IMR-90 (cell line): ENCODE measurements at regions not wholly inside any gene's neighbourhood (a gene's known extent, or its start where the extent isn't known, plus 50 kb on each side); places are given as distances from the start of the nearest gene placed in this dataset.

Experiments
- ATAC-seq: fragments of 200-7000 bp; cut with Tn5 transposase; 2 replicates; pipeline ENCODE4 v1.9.1; 2020; ENCODE audit warnings: low read depth, mild to moderate bottlenecking, moderate library complexity
- BruUV-seq: library from RNA; stranded (reverse); fragments of 400-500 nt; replicated peaks from 2 replicates; lab custom pipeline; 2021; lab: Mats Ljungman, UMichigan
- CTCF ChIA-PET: fragments of 300-600 bp; formaldehyde crosslinking; extraction: SDS; loops from one replicate; lab custom pipeline; 2021; ENCODE audit warnings: antibody characterized with exemption; lab: Yijun Ruan, JAX
- POLR2A ChIA-PET: fragments of 300-600 bp; sonication (Branson Sonifier 250); formaldehyde crosslinking; loops from one replicate; lab custom pipeline; 2022; ENCODE audit warnings: antibody characterized with exemption; ENCODE audit not compliant: unreplicated experiment; lab: Charles Lee
- DNase-seq: peaks from one replicate; pipeline ENCODE4 v3.0.0; 2013
- H2AFZ ChIP-seq: replicated peaks from 2 replicates; pipeline ENCODE3; 2013; ENCODE audit warnings: low read length, mild to moderate bottlenecking; ENCODE audit not compliant: poor library complexity
- H2AK5ac ChIP-seq: 2 replicates; pipeline ENCODE4 v1.6.1; 2013; ENCODE audit warnings: low read depth, low read length, inconsistent platforms
- H2AK9ac ChIP-seq: replicated peaks from 2 replicates; pipeline ENCODE3; 2013; ENCODE audit warnings: mild to moderate bottlenecking, low read depth, low read length, moderate library complexity; ENCODE audit not compliant: poor library complexity
- H2BK120ac ChIP-seq: 2 replicates; pipeline ENCODE4 v1.6.1; 2013; ENCODE audit warnings: low read depth, low read length, inconsistent platforms
- H2BK15ac ChIP-seq: 3 replicates; pipeline ENCODE4 v1.6.1; 2013; ENCODE audit warnings: low read depth, low read length, inconsistent platforms
- H2BK20ac ChIP-seq: 2 replicates; pipeline ENCODE4 v1.6.1; 2013; ENCODE audit warnings: low read depth, mild to moderate bottlenecking, inconsistent platforms, low read length, moderate library complexity
- H2BK5ac ChIP-seq: 2 replicates; pipeline ENCODE4 v1.6.1; 2013; ENCODE audit warnings: mild to moderate bottlenecking, low read depth, low read length, inconsistent platforms; ENCODE audit not compliant: poor library complexity, severe bottlenecking
- H3K14ac ChIP-seq: replicated peaks from 2 replicates; pipeline ENCODE4 v1.6.1; 2013; ENCODE audit warnings: low read depth, low read length, inconsistent platforms
- H3K18ac ChIP-seq: 2 replicates; pipeline ENCODE4 v1.6.1; 2013; ENCODE audit warnings: low read depth, low read length, control low read depth
- H3K23ac ChIP-seq: 2 replicates; pipeline ENCODE4 v1.6.1; 2013; ENCODE audit warnings: low read depth, low read length, inconsistent platforms
- H3K27ac ChIP-seq: 2 replicates; pipeline ENCODE4 v1.5.1; 2013; ENCODE audit warnings: mild to moderate bottlenecking, control low read depth, low read length; ENCODE audit not compliant: insufficient read depth
- H3K27me3 ChIP-seq: 2 replicates; pipeline ENCODE4 v1.6.1; 2013; ENCODE audit warnings: low read length; ENCODE audit not compliant: control insufficient read depth, insufficient read depth
- H3K36me3 ChIP-seq: 2 replicates; pipeline ENCODE4 v1.6.1; 2013; ENCODE audit warnings: low read length, mixed read lengths; ENCODE audit not compliant: control insufficient read depth, insufficient read depth
- H3K4ac ChIP-seq: 2 replicates; pipeline ENCODE4 v1.6.1; 2013; ENCODE audit warnings: low read depth, low read length, inconsistent platforms
- H3K4me1 ChIP-seq: 2 replicates; pipeline ENCODE4 v1.6.1; 2013; ENCODE audit warnings: low read length, mixed read lengths; ENCODE audit not compliant: control insufficient read depth, insufficient read depth
- H3K4me2 ChIP-seq: 2 replicates; pipeline ENCODE4 v1.6.1; 2013; ENCODE audit warnings: low read depth, mild to moderate bottlenecking, control low read depth, low read length, moderate library complexity
- H3K4me3 ChIP-seq: 2 replicates; pipeline ENCODE4 v1.5.1; 2013; ENCODE audit warnings: low read depth, mild to moderate bottlenecking, control low read depth, low read length, moderate library complexity; ENCODE audit not compliant: insufficient read depth
- H3K56ac ChIP-seq: 2 replicates; pipeline ENCODE4 v1.6.1; 2013; ENCODE audit warnings: low read length, inconsistent platforms; ENCODE audit not compliant: insufficient read depth; ENCODE audit errors: extremely low read depth
- H3K79me1 ChIP-seq, 2 experiments: 2 replicates each; pipeline ENCODE4 v1.6.1; 2013; ENCODE audit warnings: low read length in 2 of 2, inconsistent platforms in 1 of 2, low read depth in 1 of 2
- H3K9ac ChIP-seq: 2 replicates; pipeline ENCODE4 v1.6.1; 2013; ENCODE audit warnings: low read depth, low read length, control low read depth
- H3K9me1 ChIP-seq: 2 replicates; pipeline ENCODE4 v1.6.1; 2013; ENCODE audit warnings: low read length, inconsistent platforms; ENCODE audit not compliant: insufficient read depth
- H3K9me3 ChIP-seq: 2 replicates; pipeline ENCODE4 v1.6.1; 2013; ENCODE audit warnings: low read length; ENCODE audit not compliant: control insufficient read depth, insufficient read depth
- H4K20me1 ChIP-seq: 2 replicates; pipeline ENCODE4 v1.6.1; 2013; ENCODE audit warnings: low read length, inconsistent platforms; ENCODE audit not compliant: insufficient read depth
- H4K5ac ChIP-seq: 2 replicates; pipeline ENCODE4 v1.6.1; 2013; ENCODE audit warnings: mild to moderate bottlenecking, low read depth, low read length, control low read depth
- H4K8ac ChIP-seq, 2 experiments: 2 replicates each; pipeline ENCODE4 v1.6.1; 2013; ENCODE audit warnings: low read depth in 2 of 2, low read length in 2 of 2, control low read depth in 1 of 2, inconsistent platforms in 1 of 2
- H4K91ac ChIP-seq: 2 replicates; pipeline ENCODE4 v1.6.1; 2013; ENCODE audit warnings: low read depth, low read length, inconsistent platforms; ENCODE audit not compliant: insufficient read depth
- CEBPB ChIP-seq: IDR thresholded peaks from 2 replicates; pipeline ENCODE4 v1.6.1; 2012; ENCODE audit warnings: low read depth, low read length, improper control_type of control experiment
- CHD1 ChIP-seq: IDR thresholded peaks from 2 replicates; pipeline ENCODE4 v1.6.1; 2012; ENCODE audit warnings: low read depth, low read length, improper control_type of control experiment
- CTCF ChIP-seq: conservative IDR thresholded peaks from 2 replicates; pipeline ENCODE4 v1.5.1; 2012; ENCODE audit warnings: mild to moderate bottlenecking, low read depth, low read length, improper control_type of control experiment
- FOS ChIP-seq: fragments of 150-350 bp; IDR thresholded peaks from 2 replicates; pipeline ENCODE4 v1.6.1; 2016; ENCODE audit warnings: low read depth, low read length
- MAFK ChIP-seq: IDR thresholded peaks from 2 replicates; pipeline ENCODE4 v1.6.1; 2012; ENCODE audit warnings: low read depth, low read length, improper control_type of control experiment
- NFE2L2 ChIP-seq: fragments of 150-350 bp; IDR thresholded peaks from 2 replicates; pipeline ENCODE4 v1.6.1; 2016; ENCODE audit warnings: low read depth, mild to moderate bottlenecking, low read length
- POLR2A ChIP-seq: IDR thresholded peaks from 2 replicates; pipeline ENCODE4 v1.6.1; 2012; ENCODE audit warnings: mild to moderate bottlenecking, low read depth, low read length
- RCOR1 ChIP-seq: IDR thresholded peaks from 2 replicates; pipeline ENCODE4 v1.6.1; 2012; ENCODE audit warnings: mild to moderate bottlenecking, low read length, improper control_type of control experiment; ENCODE audit not compliant: insufficient replicate concordance
- RFX5 ChIP-seq: IDR thresholded peaks from 2 replicates; pipeline ENCODE4 v1.8.0; 2012; ENCODE audit warnings: low read depth, mild to moderate bottlenecking, low read length, moderate library complexity
- SMC3 ChIP-seq: fragments of 150-350 bp; IDR thresholded peaks from 2 replicates; pipeline ENCODE4 v1.6.1; 2016; ENCODE audit warnings: low read depth, mild to moderate bottlenecking, antibody characterized with exemption, low read length, moderate library complexity
- dilution Hi-C: fragments of 300-500 bp; cut with HindIII; formaldehyde crosslinking; loops from one replicate; pipeline ENCODE4 v1.14.3; 2018; ENCODE audit warnings: low sequenced_read_pairs; ENCODE audit not compliant: unreplicated experiment
- in situ Hi-C: fragments of 300-500 bp; cut with MboI; formaldehyde crosslinking; loops from 3 replicates; pipeline ENCODE4 v1.14.3; 2019; ENCODE audit warnings: low sequenced_read_pairs, inconsistent platforms, mixed read lengths
- intact Hi-C: fragments of 100-400 bp; cut with micrococcal nuclease; formaldehyde crosslinking; loops from 2 replicates; pipeline ENCODE4 v1.10.0; 2022
- TF ChIP-seq, protein P1 (sequence below): fragments of 150-350 bp; IDR thresholded peaks from 2 replicates; pipeline ENCODE4 v1.6.1; 2017; ENCODE audit warnings: mild to moderate bottlenecking, antibody characterized with exemption, low read length, low read depth
- TF ChIP-seq, protein P2 (sequence below): fragments of 150-350 bp; IDR thresholded peaks from 2 replicates; pipeline ENCODE4 v1.6.1; 2016; ENCODE audit warnings: low read depth, mild to moderate bottlenecking, low read length, moderate library complexity, borderline replicate concordance

- no peak overlapping the region for H2BK20ac ChIP-seq
- H4K91ac ChIP-seq = no peak overlapping the region
- no peak overlapping the region for H2BK15ac ChIP-seq
- no peak overlapping the region for H2BK5ac ChIP-seq
- H2BK120ac ChIP-seq = no peak overlapping the region
- dilution Hi-C loops (no loop called here), in situ Hi-C loops (no loop called here), intact Hi-C loops (no loop called here)
- no peak overlapping the region for H3K9ac ChIP-seq
- H3K4me1 ChIP-seq = no peaks in the 10 kb centered on the region
- no peak overlapping the region for H4K8ac ChIP-seq
- H2AFZ ChIP-seq = no peak overlapping the region
- no peaks in the 10 kb centered on the region for H3K9me3 ChIP-seq
- no peaks in the 10 kb centered on the region for H3K79me1 ChIP-seq
- ATAC-seq (no peak), DNase-seq (no peak)
- no peak overlapping the region for H3K18ac ChIP-seq
- H3K9me1 ChIP-seq = no peaks in the 10 kb centered on the region
- no peak overlapping the region for H2AK5ac ChIP-seq
- TF ChIP-seq POLR2A (no peak), CHD1 (no peak), CTCF (no peak), MAFK (no peak), RCOR1 (no peak), FOS (no peak), SMC3 (no peak), RFX5 (no peak), CEBPB (no peak), NFE2L2 (no peak)
- TF ChIP-seq, protein P1, sequence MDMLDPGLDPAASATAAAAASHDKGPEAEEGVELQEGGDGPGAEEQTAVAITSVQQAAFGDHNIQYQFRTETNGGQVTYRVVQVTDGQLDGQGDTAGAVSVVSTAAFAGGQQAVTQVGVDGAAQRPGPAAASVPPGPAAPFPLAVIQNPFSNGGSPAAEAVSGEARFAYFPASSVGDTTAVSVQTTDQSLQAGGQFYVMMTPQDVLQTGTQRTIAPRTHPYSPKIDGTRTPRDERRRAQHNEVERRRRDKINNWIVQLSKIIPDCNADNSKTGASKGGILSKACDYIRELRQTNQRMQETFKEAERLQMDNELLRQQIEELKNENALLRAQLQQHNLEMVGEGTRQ = no peak
- TF ChIP-seq, protein P2, sequence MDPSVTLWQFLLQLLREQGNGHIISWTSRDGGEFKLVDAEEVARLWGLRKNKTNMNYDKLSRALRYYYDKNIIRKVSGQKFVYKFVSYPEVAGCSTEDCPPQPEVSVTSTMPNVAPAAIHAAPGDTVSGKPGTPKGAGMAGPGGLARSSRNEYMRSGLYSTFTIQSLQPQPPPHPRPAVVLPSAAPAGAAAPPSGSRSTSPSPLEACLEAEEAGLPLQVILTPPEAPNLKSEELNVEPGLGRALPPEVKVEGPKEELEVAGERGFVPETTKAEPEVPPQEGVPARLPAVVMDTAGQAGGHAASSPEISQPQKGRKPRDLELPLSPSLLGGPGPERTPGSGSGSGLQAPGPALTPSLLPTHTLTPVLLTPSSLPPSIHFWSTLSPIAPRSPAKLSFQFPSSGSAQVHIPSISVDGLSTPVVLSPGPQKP = no peak
- no peak overlapping the region for H3K56ac ChIP-seq
- no peak overlapping the region for H2AK9ac ChIP-seq
- H4K20me1 ChIP-seq = no peaks in the 10 kb centered on the region
- POLR2A ChIA-PET = no interaction called here
- H3K4ac ChIP-seq = no peak overlapping the region
- H3K27ac ChIP-seq = no peak overlapping the region
- H3K27me3 ChIP-seq = no peaks in the 10 kb centered on the region
- CTCF ChIA-PET = no interaction called here
- no TSS peak for BruUV-seq
- no peak overlapping the region for H3K23ac ChIP-seq
- no peak overlapping the region for H4K5ac ChIP-seq
- H3K36me3 ChIP-seq = no peaks in the 10 kb centered on the region
- no peak overlapping the region for H3K4me2 ChIP-seq
- no peak overlapping the region for H3K4me3 ChIP-seq
- H3K14ac ChIP-seq = no peak overlapping the region
Measured at GRCh38 chr5:62154758-62155157, 151.2 kb upstream of the KIF2A start.
